Stimulated activated CD4-positive, alpha-beta T cell treated with anti-CD3 and anti-CD28 coated beads, TNF-alpha, amount 100 ng/mL, for 48 hours (primary cell): ENCODE measurements at regions not wholly inside any gene's neighbourhood (a gene's known extent, or its start where the extent isn't known, plus 50 kb on each side); places are given as distances from the start of the nearest gene placed in this dataset.

Source experiments
- DNase-seq, 3 donors: peaks; one replicate each; pipeline ENCODE4 v3.0.0-alpha.2; 2020; ENCODE audit warnings: low read depth in 3 of 3

- no peak for DNase-seq
Observed at GRCh38 chr11:15727520-15727914, 612.8 kb downstream of the INSC start.

- no peak for DNase-seq
Observed at GRCh38 chr11:15728207-15728606, 613.5 kb downstream of the INSC start.

- DNase-seq = no peak
Observed at GRCh38 chr11:15730263-15730994, 615.7 kb downstream of the INSC start.

- DNase-seq = no peak
Observed at GRCh38 chr11:15730995-15731385, 616.3 kb downstream of the INSC start.

- no peak for DNase-seq
Observed at GRCh38 chr11:15735706-15736105, 620.6 kb downstream of the SOX6 start.

- DNase-seq = no peak
Observed at GRCh38 chr11:15737320-15737719, 619.0 kb downstream of the SOX6 start.

GRCh38 chr11:15738931-15739330 is 617.4 kb downstream of the SOX6 start:
- no peak for DNase-seq

- DNase-seq = no peak
Observed at GRCh38 chr11:15742626-15743519, 613.5 kb downstream of the SOX6 start.

- no peak for DNase-seq
Observed at GRCh38 chr11:15744693-15745092, 611.7 kb downstream of the SOX6 start.

- no peak for DNase-seq
Observed at GRCh38 chr11:15745266-15745665, 611.1 kb downstream of the SOX6 start.

- DNase-seq = no peak
Observed at GRCh38 chr11:15747671-15748070, 608.7 kb downstream of the SOX6 start.

- DNase-seq = no peak
Observed at GRCh38 chr11:15748132-15748531, 608.2 kb downstream of the SOX6 start.

- DNase-seq = no peak
Observed at GRCh38 chr11:15748741-15749140, 607.6 kb downstream of the SOX6 start.

GRCh38 chr11:15750535-15751308 is 605.6 kb downstream of the SOX6 start:
- DNase-seq = no peak

- DNase-seq = no peak
Observed at GRCh38 chr11:15754221-15754620, 602.1 kb downstream of the SOX6 start.

GRCh38 chr11:15757048-15757698 is 599.2 kb downstream of the SOX6 start:
- DNase-seq = no peak

GRCh38 chr11:15758857-15759465 is 597.4 kb downstream of the SOX6 start:
- no peak for DNase-seq

- no peak for DNase-seq
Observed at GRCh38 chr11:15761235-15761634, 595.1 kb downstream of the SOX6 start.

GRCh38 chr11:15764326-15764725 is 592.0 kb downstream of the SOX6 start:
- DNase-seq = no peak

GRCh38 chr11:15764948-15765347 is 591.4 kb downstream of the SOX6 start:
- no peak for DNase-seq

- DNase-seq = no peak
Observed at GRCh38 chr11:15765530-15765929, 590.8 kb downstream of the SOX6 start.
